PC-9 (cell line): ENCODE measurements at regions not wholly inside any gene's neighbourhood (a gene's known extent, or its start where the extent isn't known, plus 50 kb on each side); places are given as distances from the start of the nearest gene placed in this dataset.
A peak's percentile ranks its signal among the peaks of the same experiment; 100 is the strongest.

Source experiments
- BruUV-seq: library from RNA; stranded (reverse); fragments of 400-500 nt; replicated peaks from 2 replicates; lab custom pipeline; 2021; lab: Mats Ljungman, UMichigan
- CTCF ChIA-PET: fragments of 300-600 bp; sonication (Branson Sonifier 250); formaldehyde crosslinking; loops from one replicate; lab custom pipeline; 2022; ENCODE audit warnings: antibody characterized with exemption; lab: Charles Lee
- POLR2A ChIA-PET: fragments of 300-600 bp; sonication (Branson Sonifier 250); formaldehyde crosslinking; loops from one replicate; lab custom pipeline; 2022; ENCODE audit warnings: antibody characterized with exemption; ENCODE audit not compliant: unreplicated experiment; lab: Charles Lee
- DNase-seq, 2 experiments: peaks; one replicate each; pipeline versions ENCODE4 v3.0.0 to v3.0.0-alpha.2; 2015 to 2022; ENCODE audit warnings: mixed read lengths in 1 of 2
- H2AFZ ChIP-seq: fragments of 200-600 bp; sonication (generic); 2 replicates; pipeline ENCODE4 v1.8.1; 2017; ENCODE audit warnings: antibody characterized with exemption
- H3F3A ChIP-seq: fragments of 200-600 bp; sonication (generic); 2 replicates; pipeline ENCODE4 v1.8.1; 2017; ENCODE audit warnings: antibody characterized with exemption, mild to moderate bottlenecking, low read depth; ENCODE audit not compliant: insufficient read depth
- H3K27ac ChIP-seq: fragments of 200-600 bp; sonication (generic); 2 replicates; pipeline ENCODE4 v1.6.1; 2016; ENCODE audit warnings: mixed run types
- H3K27me3 ChIP-seq: fragments of 200-600 bp; sonication (generic); 2 replicates; pipeline ENCODE4 v1.6.1; 2016; ENCODE audit warnings: low read depth, mixed run types; ENCODE audit not compliant: insufficient read depth
- H3K36me3 ChIP-seq: fragments of 200-600 bp; sonication (generic); 2 replicates; pipeline ENCODE4 v1.6.1; 2016; ENCODE audit warnings: low read depth, mixed run types
- H3K4me1 ChIP-seq: fragments of 200-600 bp; sonication (generic); replicated peaks from 2 replicates; pipeline ENCODE4 v1.6.1; 2016; ENCODE audit warnings: mixed run types; ENCODE audit not compliant: insufficient read depth
- H3K4me2 ChIP-seq: fragments of 200-600 bp; sonication (generic); 2 replicates; pipeline ENCODE4 v1.6.1; 2017; ENCODE audit warnings: mixed run types
- H3K4me3 ChIP-seq: fragments of 200-600 bp; sonication (generic); 2 replicates; pipeline ENCODE4 v1.6.1; 2016; ENCODE audit warnings: mixed run types
- H3K79me2 ChIP-seq: fragments of 200-600 bp; sonication (generic); 2 replicates; pipeline ENCODE4 v1.6.1; 2017; ENCODE audit warnings: low read depth, mixed run types
- H3K9me2 ChIP-seq: fragments of 200-600 bp; sonication (generic); 2 replicates; pipeline ENCODE4 v1.8.1; 2017; ENCODE audit warnings: mild to moderate bottlenecking; ENCODE audit not compliant: insufficient read depth
- H3K9me3 ChIP-seq: fragments of 200-600 bp; sonication (generic); 2 replicates; pipeline ENCODE4 v1.8.1; 2016; ENCODE audit warnings: low read depth; ENCODE audit not compliant: insufficient read depth
- H4K20me1 ChIP-seq: fragments of 200-600 bp; sonication (generic); 2 replicates; pipeline ENCODE4 v1.8.1; 2017; ENCODE audit not compliant: insufficient read depth
- CTCF ChIP-seq: fragments of 200-600 bp; sonication (generic); conservative IDR thresholded peaks from 2 replicates; pipeline ENCODE4 v1.6.1; 2017; ENCODE audit warnings: mixed run types, antibody characterized with exemption, mild to moderate bottlenecking, moderate library complexity
- EZH2 ChIP-seq: fragments of 200-600 bp; sonication (generic); IDR thresholded peaks from 2 replicates; pipeline ENCODE4 v1.8.0; 2017; ENCODE audit warnings: antibody characterized with exemption, low read depth
- intact Hi-C: fragments of 100-400 bp; cut with micrococcal nuclease; formaldehyde crosslinking; loops from one replicate; pipeline ENCODE4 v1.10.0; 2022; ENCODE audit not compliant: unreplicated experiment

- H2AFZ ChIP-seq, result no peak overlapping the region
- H4K20me1 ChIP-seq, result no peaks in the 10 kb centered on the region
Observed at GRCh38 chr3:132900481-132900880, 137.7 kb upstream of the TMEM108 start.

GRCh38 chr3:132898141-132898540, 140.1 kb upstream of the TMEM108 start:
- no peak for DNase-seq
- TF ChIP-seq CTCF (no peak), EZH2 (no peak)
- no peaks in the 10 kb centered on the region for H3F3A ChIP-seq
- POLR2A ChIA-PET, result no interaction called here
- no peaks in the 10 kb centered on the region for H3K27me3 ChIP-seq
- no TSS peak for BruUV-seq
- no peaks in the 10 kb centered on the region for H3K9me3 ChIP-seq
- no peak overlapping the region for H3K4me2 ChIP-seq
- H3K36me3 ChIP-seq, result no peaks in the 10 kb centered on the region
- intact Hi-C loops, result no loop called here
- CTCF ChIA-PET, result no interaction called here
- no peaks in the 10 kb centered on the region for H4K20me1 ChIP-seq
- H3K27ac ChIP-seq, result no peak overlapping the region
- H3K4me3 ChIP-seq, result no peak overlapping the region
- H2AFZ ChIP-seq, result 0 out of 2 replicates have a peak overlapping the region, but pooled peaks have one; percentile 16
- no peaks in the 10 kb centered on the region for H3K79me2 ChIP-seq
- H3K9me2 ChIP-seq, result no peaks in the 10 kb centered on the region
- H3K4me1 ChIP-seq, result no peaks in the 10 kb centered on the region

More at GRCh38 chr3:132900481-132900880, 137.7 kb upstream of the TMEM108 start:
- H3K4me3 ChIP-seq, result no peak overlapping the region
- no peaks in the 10 kb centered on the region for H3K27me3 ChIP-seq
- ChIA-PET CTCF (no interaction called here), POLR2A (no interaction called here)
- no peaks in the 10 kb centered on the region for H3K9me3 ChIP-seq
- H3F3A ChIP-seq, result no peaks in the 10 kb centered on the region
- no peaks in the 10 kb centered on the region for H3K9me2 ChIP-seq
- no peaks in the 10 kb centered on the region for H3K4me1 ChIP-seq
- TF ChIP-seq CTCF, result no peak
- no peak for TF ChIP-seq EZH2
- H3K27ac ChIP-seq, result no peak overlapping the region
- DNase-seq, result no peak
- H3K4me2 ChIP-seq, result no peak overlapping the region
- BruUV-seq, result no TSS peak
- intact Hi-C loops, result no loop called here
- no peaks in the 10 kb centered on the region for H3K36me3 ChIP-seq
- H3K79me2 ChIP-seq, result no peaks in the 10 kb centered on the region

GRCh38 chr3:132892956-132893355, 145.2 kb upstream of the TMEM108 start:
- Histone ChIP-seq H3K27ac (no peak overlapping the region), H4K20me1 (no peaks in the 10 kb centered on the region), H3K4me3 (no peak overlapping the region), H3K9me2 (no peaks in the 10 kb centered on the region), H3K4me2 (no peak overlapping the region), H3K4me1 (no peaks in the 10 kb centered on the region), H3K79me2 (no peaks in the 10 kb centered on the region), H3F3A (no peaks in the 10 kb centered on the region), H3K36me3 (no peaks in the 10 kb centered on the region), H2AFZ (no peak overlapping the region), H3K27me3 (0 out of 2 replicates have a peak, but pooled peaks cover 4% of the 10 kb centered on the region), H3K9me3 (no peaks in the 10 kb centered on the region)
- CTCF ChIA-PET, result no interaction called here
- POLR2A ChIA-PET, result no interaction called here
- no peak for TF ChIP-seq CTCF
- TF ChIP-seq EZH2, result no peak
- DNase-seq, result no peak
- no TSS peak for BruUV-seq
- intact Hi-C loops, result no loop called here
